Mesenteric fat pad (tissue), 1 donor: ENCODE measurements at regions not wholly inside any gene's neighbourhood (a gene's known extent, or its start where the extent isn't known, plus 50 kb on each side); places are given as distances from the start of the nearest gene placed in this dataset.
"Not testable (repeated sequence)": the region's sequence is repeated elsewhere in the genome, so short reads cannot be mapped to it uniquely, and the experiment has no call there.

Experiments used
- DNase-seq: peaks from one replicate; pipeline ENCODE4 v3.0.0-alpha.2; 2020; ENCODE audit warnings: low spot score
- donor health status: DM: yes; HTN: yes; CAD: no.

- no peak for DNase-seq
These were observed 68.0 kb upstream of the FBXO33 start for GRCh38 chr14:39500253-39500652.

GRCh38 chr14:39499514-39499913 lies 67.3 kb upstream of the FBXO33 start:
- DNase-seq: no peak

- DNase-seq: not testable (repeated sequence)
These were observed 65.4 kb upstream of the FBXO33 start for GRCh38 chr14:39497677-39498076.

- DNase-seq: no peak
These were observed 60.0 kb upstream of the FBXO33 start for GRCh38 chr14:39492267-39492666.

- no peak for DNase-seq
These were observed 58.9 kb upstream of the FBXO33 start for GRCh38 chr14:39491134-39491571.

GRCh38 chr14:39488600-39488999 lies 56.4 kb upstream of the FBXO33 start:
- DNase-seq: no peak

- no peak for DNase-seq
These were observed 51.4 kb upstream of the FBXO33 start for GRCh38 chr14:39483682-39484081.
